ENCODE measurements at regions not wholly inside any gene's neighbourhood (a gene's known extent, or its start where the extent isn't known, plus 50 kb on each side); places are given as distances from the start of the nearest gene placed in this dataset.

DNA sequence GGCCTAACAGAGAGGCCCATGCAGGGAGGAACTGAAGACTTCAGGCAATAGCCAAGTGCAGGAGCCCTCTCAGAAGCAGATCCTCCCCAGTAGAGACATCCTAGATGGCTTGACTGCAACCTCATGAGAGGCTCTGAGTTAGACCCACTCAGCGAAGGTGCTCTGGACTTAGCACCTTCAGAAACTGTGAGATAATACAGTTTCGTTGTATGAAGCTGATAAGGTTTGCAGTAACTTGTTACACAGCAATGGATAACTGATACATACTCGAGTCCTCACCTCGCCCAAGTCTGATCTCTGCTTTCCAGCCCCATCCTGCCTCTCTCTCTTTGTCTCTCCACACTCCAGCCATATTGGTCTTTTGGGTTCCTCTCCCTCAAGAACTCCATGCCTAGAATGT is 136.4 kb upstream of the EEPD1 start:
- TF ChIP-seq, protein P1, sequence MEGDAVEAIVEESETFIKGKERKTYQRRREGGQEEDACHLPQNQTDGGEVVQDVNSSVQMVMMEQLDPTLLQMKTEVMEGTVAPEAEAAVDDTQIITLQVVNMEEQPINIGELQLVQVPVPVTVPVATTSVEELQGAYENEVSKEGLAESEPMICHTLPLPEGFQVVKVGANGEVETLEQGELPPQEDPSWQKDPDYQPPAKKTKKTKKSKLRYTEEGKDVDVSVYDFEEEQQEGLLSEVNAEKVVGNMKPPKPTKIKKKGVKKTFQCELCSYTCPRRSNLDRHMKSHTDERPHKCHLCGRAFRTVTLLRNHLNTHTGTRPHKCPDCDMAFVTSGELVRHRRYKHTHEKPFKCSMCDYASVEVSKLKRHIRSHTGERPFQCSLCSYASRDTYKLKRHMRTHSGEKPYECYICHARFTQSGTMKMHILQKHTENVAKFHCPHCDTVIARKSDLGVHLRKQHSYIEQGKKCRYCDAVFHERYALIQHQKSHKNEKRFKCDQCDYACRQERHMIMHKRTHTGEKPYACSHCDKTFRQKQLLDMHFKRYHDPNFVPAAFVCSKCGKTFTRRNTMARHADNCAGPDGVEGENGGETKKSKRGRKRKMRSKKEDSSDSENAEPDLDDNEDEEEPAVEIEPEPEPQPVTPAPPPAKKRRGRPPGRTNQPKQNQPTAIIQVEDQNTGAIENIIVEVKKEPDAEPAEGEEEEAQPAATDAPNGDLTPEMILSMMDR (IDR thresholded peaks at IDR 0.05) = no peak
- TF ChIP-seq POLR2A (IDR thresholded peaks at IDR 0.05) = no peak
